SU-DHL-6 (cell line): ENCODE measurements at regions not wholly inside any gene's neighbourhood (a gene's known extent, or its start where the extent isn't known, plus 50 kb on each side); places are given as distances from the start of the nearest gene placed in this dataset.

ENCODE experiments used
- H2AFZ ChIP-seq: fragments of 200-600 bp; sonication (generic); 2 replicates; pipeline ENCODE4 v1.6.1; 2014; ENCODE audit warnings: low read depth, mild to moderate bottlenecking, moderate library complexity, mixed read lengths, antibody characterized with exemption, low read length; ENCODE audit not compliant: severe bottlenecking
- H3F3A ChIP-seq: fragments of 200-600 bp; shearing (Covaris generic); 2 replicates; pipeline ENCODE4 v1.6.0; 2016; ENCODE audit warnings: antibody characterized with exemption, mild to moderate bottlenecking; ENCODE audit not compliant: insufficient read depth
- H3K27ac ChIP-seq: fragments of 200-600 bp; sonication (generic); 2 replicates; pipeline ENCODE4 v1.5.1; 2016; ENCODE audit warnings: low read depth, mild to moderate bottlenecking, low read length, moderate library complexity, mixed read lengths
- H3K27me3 ChIP-seq: fragments of 200-600 bp; sonication (generic), shearing (Covaris generic); 2 replicates; pipeline ENCODE4 v1.6.0; 2014; ENCODE audit warnings: mild to moderate bottlenecking, low read length
- H3K36me3 ChIP-seq: fragments of 200-600 bp; sonication (generic); 2 replicates; pipeline ENCODE4 v1.6.1; 2014; ENCODE audit warnings: mild to moderate bottlenecking, low read length, mixed read lengths
- H3K4me2 ChIP-seq: fragments of 300-600, 200-600 bp; shearing (Covaris generic), sonication (generic); 2 replicates; pipeline ENCODE4 v1.6.0; 2014; ENCODE audit warnings: low read length, low read depth, mild to moderate bottlenecking; ENCODE audit not compliant: poor library complexity, severe bottlenecking
- H3K4me3 ChIP-seq: fragments of 200-600 bp; sonication (generic); 2 replicates; pipeline ENCODE4 v1.5.1; 2014; ENCODE audit warnings: antibody characterized with exemption, low read length, mild to moderate bottlenecking, mixed read lengths; ENCODE audit not compliant: insufficient read depth, poor library complexity, severe bottlenecking
- H3K79me2 ChIP-seq: fragments of 200-600 bp; sonication (generic); 2 replicates; pipeline ENCODE4 v1.6.1; 2014; ENCODE audit warnings: mild to moderate bottlenecking, low read length, moderate library complexity; ENCODE audit not compliant: insufficient read depth
- H3K9ac ChIP-seq: fragments of 200-600 bp; sonication (generic); 2 replicates; pipeline ENCODE4 v1.7.0; 2014; ENCODE audit warnings: mild to moderate bottlenecking, low read length
- H3K9me2 ChIP-seq: fragments of 200-600 bp; sonication (generic); replicated peaks from 2 replicates; pipeline ENCODE4 v1.6.1; 2014; ENCODE audit warnings: low read length; ENCODE audit not compliant: insufficient read depth
- H3K9me3 ChIP-seq: fragments of 200-600 bp; sonication (generic); 2 replicates; pipeline ENCODE4 v1.6.1; 2014; ENCODE audit warnings: low read length, mixed read lengths; ENCODE audit not compliant: insufficient read depth
- H4K20me1 ChIP-seq: fragments of 200-600 bp; sonication (generic); 2 replicates; pipeline ENCODE4 v1.6.1; 2014; ENCODE audit warnings: low read depth, mild to moderate bottlenecking, antibody characterized with exemption, low read length, moderate library complexity, mixed read lengths
- CTCF ChIP-seq: fragments of 200-600 bp; sonication (generic); IDR thresholded peaks from one replicate; pipeline ENCODE4 v1.5.1; 2017; ENCODE audit warnings: antibody characterized with exemption, mild to moderate bottlenecking, low read length, moderate library complexity; ENCODE audit not compliant: insufficient read depth, poor library complexity, severe bottlenecking
- EZH2phosphoT487 ChIP-seq: fragments of 200-600 bp; sonication (generic), shearing (Covaris generic); conservative IDR thresholded peaks from 2 replicates; pipeline ENCODE4 v1.6.1; 2018; ENCODE audit warnings: mild to moderate bottlenecking, antibody characterized with exemption, low read length, moderate library complexity, mixed read lengths

DNA sequence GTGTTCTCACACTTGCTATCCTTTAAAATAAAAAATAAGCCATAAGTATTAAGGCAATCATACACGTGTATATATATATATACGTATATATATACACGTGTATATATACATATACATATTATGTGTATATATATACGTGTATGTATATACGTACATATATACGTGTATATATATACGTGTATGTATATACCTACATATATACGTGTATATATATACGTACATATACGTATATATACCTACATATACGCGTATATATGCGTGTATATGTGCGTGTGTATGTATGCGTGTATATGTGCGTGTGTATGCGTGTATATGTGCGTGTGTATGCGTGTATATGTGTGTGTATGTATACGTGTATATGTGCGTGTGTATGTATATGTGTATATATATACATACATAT lies 477.3 kb upstream of the ARRDC4 start:
- Histone ChIP-seq H3K4me3 (no peak overlapping the region), H2AFZ (no peak overlapping the region), H3K27me3 (no peaks in the 10 kb centered on the region), H3K9me3 (no peaks in the 10 kb centered on the region), H3K79me2 (no peaks in the 10 kb centered on the region), H3K27ac (no peak overlapping the region), H3K9me2 (no peaks in the 10 kb centered on the region), H3K36me3 (no peaks in the 10 kb centered on the region), H4K20me1 (no peaks in the 10 kb centered on the region), H3F3A (no peaks in the 10 kb centered on the region), H3K9ac (no peak overlapping the region), H3K4me2 (no peak overlapping the region)
- TF ChIP-seq CTCF, result no peak
- no peak for TF ChIP-seq EZH2phosphoT487

DNA sequence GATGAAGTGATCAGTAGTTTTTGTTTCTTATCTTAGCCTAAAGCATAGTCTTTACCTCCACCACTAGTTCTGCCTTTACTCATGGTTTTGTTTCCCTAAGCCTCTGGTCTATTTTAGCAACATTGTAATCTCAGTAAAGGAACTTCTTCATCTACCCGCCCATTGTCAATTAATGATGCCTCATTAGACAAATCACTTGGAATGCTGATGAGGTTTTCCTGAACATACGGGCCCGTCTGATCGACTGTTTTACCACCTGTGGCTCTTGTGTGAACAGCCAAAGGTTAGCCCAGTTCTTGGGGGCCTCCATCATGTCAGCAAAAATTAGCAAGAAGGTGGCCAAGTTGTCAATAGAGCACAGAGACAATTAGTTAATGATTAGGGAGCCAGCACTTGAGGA lies 470.1 kb upstream of the ARRDC4 start:
- Histone ChIP-seq H3K9me2 (no peaks in the 10 kb centered on the region), H3K27me3 (no peaks in the 10 kb centered on the region), H3K36me3 (no peaks in the 10 kb centered on the region), H3K27ac (no peak overlapping the region), H3K79me2 (no peaks in the 10 kb centered on the region), H3F3A (no peaks in the 10 kb centered on the region), H3K4me2 (no peak overlapping the region), H2AFZ (no peak overlapping the region), H3K9me3 (no peaks in the 10 kb centered on the region), H3K4me3 (no peak overlapping the region), H4K20me1 (no peaks in the 10 kb centered on the region), H3K9ac (no peak overlapping the region)
- TF ChIP-seq CTCF (no peak), EZH2phosphoT487 (no peak)

DNA sequence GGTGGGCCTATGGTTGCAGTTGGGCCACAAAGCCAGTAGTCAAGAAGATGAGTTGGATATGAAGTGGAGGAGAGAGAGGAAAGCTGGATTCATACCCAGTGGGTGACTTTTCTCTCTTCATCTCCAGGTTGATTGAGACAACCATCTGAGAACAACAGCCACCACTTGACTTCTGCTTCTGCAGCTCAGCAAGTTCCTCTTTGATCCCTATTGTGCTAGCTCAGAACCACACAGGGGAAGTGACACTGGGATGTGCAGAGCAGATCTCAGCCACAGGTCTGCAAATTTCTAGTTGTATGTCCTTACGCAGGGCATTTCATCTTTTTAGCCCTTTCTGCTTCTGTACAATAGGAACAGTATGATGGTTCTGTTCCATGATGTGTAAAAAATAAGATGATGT lies 459.2 kb upstream of the ARRDC4 start:
- Histone ChIP-seq H3K9me2 (no peaks in the 10 kb centered on the region), H2AFZ (no peak overlapping the region)
- TF ChIP-seq CTCF (no peak), EZH2phosphoT487 (no peak)

DNA sequence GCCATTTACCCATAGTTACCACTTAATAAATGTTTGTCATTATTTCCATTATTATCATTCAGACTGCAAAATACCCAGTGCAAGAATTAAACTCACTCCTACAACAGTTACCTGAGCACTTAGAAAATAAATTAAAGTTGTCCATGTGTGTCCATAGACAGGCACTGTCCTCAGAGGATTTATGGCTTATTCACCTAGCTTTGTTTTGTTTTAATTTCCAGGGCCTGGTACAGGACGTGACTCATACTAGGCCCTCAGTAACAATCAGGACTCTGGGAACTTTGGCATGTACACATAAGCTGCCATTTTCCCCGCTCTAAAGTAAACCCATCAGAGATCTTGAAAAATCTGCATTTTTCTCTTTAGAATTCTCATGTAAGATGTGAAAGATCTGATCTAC lies 458.5 kb upstream of the ARRDC4 start:
- no peaks in the 10 kb centered on the region for H3K79me2 ChIP-seq
- no peaks in the 10 kb centered on the region for H3K9me3 ChIP-seq
- H3K9ac ChIP-seq, result no peak overlapping the region
- H3K4me3 ChIP-seq, result no peak overlapping the region
- H3K27me3 ChIP-seq, result no peaks in the 10 kb centered on the region
- no peak overlapping the region for H3K4me2 ChIP-seq
- H3K36me3 ChIP-seq, result no peaks in the 10 kb centered on the region
- H3K27ac ChIP-seq, result no peak overlapping the region
- H2AFZ ChIP-seq, result no peak overlapping the region
- TF ChIP-seq CTCF, result no peak
- TF ChIP-seq EZH2phosphoT487, result no peak
- H3K9me2 ChIP-seq, result no peaks in the 10 kb centered on the region
- H3F3A ChIP-seq, result no peaks in the 10 kb centered on the region
- no peaks in the 10 kb centered on the region for H4K20me1 ChIP-seq

More for the DNA sequence above, 459.2 kb upstream of the ARRDC4 start:
- Histone ChIP-seq H3F3A (no peaks in the 10 kb centered on the region), H3K36me3 (no peaks in the 10 kb centered on the region), H3K9me3 (no peaks in the 10 kb centered on the region), H3K79me2 (no peaks in the 10 kb centered on the region), H3K4me3 (no peak overlapping the region), H3K27ac (no peak overlapping the region), H3K27me3 (no peaks in the 10 kb centered on the region), H3K4me2 (no peak overlapping the region), H4K20me1 (no peaks in the 10 kb centered on the region), H3K9ac (no peak overlapping the region)
